Endodermal cell (in vitro differentiated cells): ENCODE measurements at regions not wholly inside any gene's neighbourhood (a gene's known extent, or its start where the extent isn't known, plus 50 kb on each side); places are given as distances from the start of the nearest gene placed in this dataset.

Source experiments
- DNase-seq: peaks from one replicate; pipeline ENCODE4 v3.0.0-alpha.2; 2017
- H3K27ac ChIP-seq: 2 replicates; pipeline ENCODE4 v1.5.1; 2013; ENCODE audit warnings: mild to moderate bottlenecking, low read depth, low read length, moderate library complexity
- H3K27me3 ChIP-seq: 2 replicates; pipeline ENCODE4 v1.6.1; 2013; ENCODE audit warnings: mild to moderate bottlenecking, low read length, moderate library complexity; ENCODE audit not compliant: insufficient read depth, control insufficient read depth, poor library complexity, severe bottlenecking
- H3K36me3 ChIP-seq: 2 replicates; pipeline ENCODE4 v1.7.0; 2013; ENCODE audit warnings: mild to moderate bottlenecking, low read length, moderate library complexity; ENCODE audit not compliant: control insufficient read depth, insufficient read depth
- H3K4me1 ChIP-seq: one replicate; pipeline ENCODE4 v1.7.0; 2013; ENCODE audit warnings: low read length; ENCODE audit not compliant: control insufficient read depth, insufficient read depth
- H3K4me3 ChIP-seq: 2 replicates; pipeline ENCODE4 v1.5.1; 2013; ENCODE audit warnings: mild to moderate bottlenecking, low read length, moderate library complexity
- H3K9ac ChIP-seq: 2 replicates; pipeline ENCODE4 v1.6.1; 2013; ENCODE audit warnings: mild to moderate bottlenecking, low read length, moderate library complexity; ENCODE audit not compliant: poor library complexity, severe bottlenecking; ENCODE audit errors: extremely low read depth
- H3K9me3 ChIP-seq: 2 replicates; pipeline ENCODE4 v1.6.1; 2013; ENCODE audit warnings: mild to moderate bottlenecking, low read length, moderate library complexity; ENCODE audit not compliant: control insufficient read depth
- H3K27ac Mint-ChIP-seq: 2 replicates; pipeline ENCODE4 v1.8.0; 2020; ENCODE audit warnings: mixed read lengths
- H3K27me3 Mint-ChIP-seq: 2 replicates; pipeline ENCODE4 v1.8.0; 2021; ENCODE audit warnings: mild to moderate bottlenecking, mixed read lengths; ENCODE audit not compliant: insufficient read depth
- H3K36me3 Mint-ChIP-seq: 2 replicates; pipeline ENCODE4 v1.8.0; 2020; ENCODE audit warnings: low read depth, mixed read lengths
- H3K4me1 Mint-ChIP-seq: 2 replicates; pipeline ENCODE4 v1.8.0; 2020; ENCODE audit warnings: mixed read lengths
- H3K4me3 Mint-ChIP-seq: 2 replicates; pipeline ENCODE4 v1.8.0; 2020; ENCODE audit warnings: mild to moderate bottlenecking, moderate library complexity, mixed read lengths
- H3K9me3 Mint-ChIP-seq: 2 replicates; pipeline ENCODE4 v1.8.0; 2020; ENCODE audit warnings: mild to moderate bottlenecking, mixed read lengths
- CTCF ChIP-seq: fragments of 200-600 bp; sonication (generic); conservative IDR thresholded peaks from 2 replicates; pipeline ENCODE4 v1.5.0; 2021; ENCODE audit warnings: antibody characterized with exemption, mild to moderate bottlenecking
- whole genome bisulfite sequencing, 2 experiments: methylation state at CpG; one replicate each; pipeline versions ENCODE4 v1.1.5 to v1.1.7; 2013; ENCODE audit warnings: missing lambda C conversion rate in 2 of 2, mixed read lengths in 1 of 2; ENCODE audit not compliant: insufficient coverage in 1 of 2, insufficient read length in 1 of 2; 5-methylcytosine and 5-hydroxymethylcytosine counted together

- H3K27me3 ChIP-seq = no peaks in the 10 kb centered on the region
- DNase-seq = no peak
- no peaks in the 10 kb centered on the region for H3K36me3 ChIP-seq
- 91% methylated on average over 4 of the region's 4 CpGs for WGBS, 2 experiments
- no peak overlapping the region for H3K27ac Mint-ChIP-seq
- H3K9me3 ChIP-seq = no peaks in the 10 kb centered on the region
- TF ChIP-seq CTCF = no peak
- no peak overlapping the region for H3K9ac ChIP-seq
- peaks cover 16% of the 10 kb centered on the region for H3K4me1 Mint-ChIP-seq
- H3K4me3 Mint-ChIP-seq = no peak overlapping the region
- H3K36me3 Mint-ChIP-seq = peaks cover 3% of the 10 kb centered on the region
- peaks cover 4% of the 10 kb centered on the region for H3K9me3 Mint-ChIP-seq
- peaks cover 11% of the 10 kb centered on the region for H3K4me1 ChIP-seq
- no peaks in the 10 kb centered on the region for H3K27me3 Mint-ChIP-seq
- no peak overlapping the region for H3K4me3 ChIP-seq
- no peak overlapping the region for H3K27ac ChIP-seq
Observed at GRCh38 chr1:168481586-168481985, 62.2 kb downstream of the XCL2 start.

- Histone ChIP-seq H3K9me3 (no peaks in the 10 kb centered on the region), H3K9ac (no peak overlapping the region), H3K4me1 (peaks cover 11% of the 10 kb centered on the region), H3K4me3 (no peak overlapping the region), H3K27ac (no peak overlapping the region), H3K36me3 (no peaks in the 10 kb centered on the region), H3K27me3 (no peaks in the 10 kb centered on the region)
- WGBS, 2 experiments = 87 to 100% methylated on average over 1 to 2 of the region's 2 CpGs
- Mint-ChIP-seq H3K4me1 (peaks cover 16% of the 10 kb centered on the region), H3K9me3 (no peaks in the 10 kb centered on the region), H3K36me3 (no peaks in the 10 kb centered on the region), H3K4me3 (no peak overlapping the region), H3K27ac (peak overlapping the region; percentile 31), H3K27me3 (no peaks in the 10 kb centered on the region)
- peak; percentile 78 for DNase-seq
- no peak for TF ChIP-seq CTCF
Observed at GRCh38 chr1:168480997-168481396, 62.8 kb downstream of the XCL2 start.

- Mint-ChIP-seq H3K4me3 (no peak overlapping the region), H3K9me3 (peaks cover 27% of the 10 kb centered on the region), H3K27ac (no peak overlapping the region), H3K27me3 (no peaks in the 10 kb centered on the region), H3K36me3 (peaks cover 10% of the 10 kb centered on the region), H3K4me1 (peaks cover 16% of the 10 kb centered on the region)
- no peaks in the 10 kb centered on the region for H3K27me3 ChIP-seq
- H3K9me3 ChIP-seq = peaks cover 11% of the 10 kb centered on the region
- TF ChIP-seq CTCF = no peak
- no peak overlapping the region for H3K9ac ChIP-seq
- no peaks in the 10 kb centered on the region for H3K36me3 ChIP-seq
- DNase-seq = no peak
- no peak overlapping the region for H3K4me3 ChIP-seq
- peaks cover 11% of the 10 kb centered on the region for H3K4me1 ChIP-seq
- no peak overlapping the region for H3K27ac ChIP-seq
Observed at GRCh38 chr1:168477792-168478191, 66.0 kb downstream of the XCL2 start.
